DMS53 (cell line): ENCODE measurements at regions not wholly inside any gene's neighbourhood (a gene's known extent, or its start where the extent isn't known, plus 50 kb on each side); places are given as distances from the start of the nearest gene placed in this dataset.
A peak's percentile ranks its signal among the peaks of the same experiment; 100 is the strongest.
"Not testable (repeated sequence)": the region's sequence is repeated elsewhere in the genome, so short reads cannot be mapped to it uniquely, and the experiment has no call there.

Experiments used
- DNase-seq: peaks from one replicate; lab custom pipeline; 2025; lab: John Stamatoyannopoulos, UW

DNA sequence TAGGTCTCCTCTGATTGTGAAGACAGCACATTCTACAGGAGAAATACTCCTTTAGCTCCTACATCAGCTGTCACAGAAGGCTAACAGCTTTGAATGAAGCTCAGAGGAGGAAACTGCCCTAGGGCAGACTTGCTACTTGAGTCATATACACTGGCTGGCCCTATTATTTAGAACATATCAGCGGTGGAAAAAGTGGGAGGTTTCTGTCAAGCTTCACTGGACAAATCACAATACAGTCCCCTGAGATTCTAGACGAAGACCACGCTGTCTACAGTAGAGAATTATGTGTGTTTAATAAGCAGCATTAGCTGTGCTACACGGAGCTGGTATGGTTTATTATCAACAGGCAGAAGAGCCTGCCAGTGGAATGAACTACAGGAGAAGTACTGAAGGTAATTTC is 230.9 kb upstream of the FSIP2 start:
- no peak for DNase-seq

DNA sequence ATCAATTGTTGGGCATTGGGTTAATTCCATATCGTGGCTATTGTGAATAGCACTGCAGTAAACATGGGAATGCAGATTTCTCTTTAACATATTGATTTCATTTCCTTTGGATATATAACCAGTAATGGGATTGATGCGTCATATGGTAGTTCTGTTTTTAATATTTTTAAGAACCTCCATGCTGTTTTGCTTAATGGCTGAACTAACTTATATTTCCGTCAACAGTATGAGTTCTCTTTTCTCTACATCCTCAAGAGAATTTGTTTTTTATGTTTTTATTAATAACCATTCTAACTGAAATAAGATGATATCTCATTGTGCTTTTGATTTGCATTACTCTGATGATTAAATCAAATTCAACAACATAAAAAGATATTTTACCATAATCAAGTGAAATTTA is 228.5 kb upstream of the FSIP2 start:
- no peak for DNase-seq

DNA sequence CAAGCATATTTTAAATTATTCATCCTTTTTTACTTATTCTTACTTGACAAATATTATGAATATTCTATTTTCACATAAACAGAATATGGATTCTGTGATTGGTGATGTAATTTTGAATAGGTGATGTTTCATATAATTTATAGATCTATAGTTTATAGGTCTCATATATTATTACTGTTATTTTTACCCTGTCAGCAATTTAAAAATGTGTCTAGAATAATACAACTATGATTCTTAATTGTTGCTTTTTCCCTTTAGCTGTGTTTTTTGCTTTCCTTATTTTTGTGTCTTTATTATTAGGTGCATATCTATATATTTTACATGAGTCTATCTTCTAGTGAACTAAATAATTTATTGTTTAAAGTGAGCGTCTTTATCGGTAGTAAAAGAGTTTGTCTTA is 226.7 kb upstream of the FSIP2 start:
- DNase-seq: no peak

DNA sequence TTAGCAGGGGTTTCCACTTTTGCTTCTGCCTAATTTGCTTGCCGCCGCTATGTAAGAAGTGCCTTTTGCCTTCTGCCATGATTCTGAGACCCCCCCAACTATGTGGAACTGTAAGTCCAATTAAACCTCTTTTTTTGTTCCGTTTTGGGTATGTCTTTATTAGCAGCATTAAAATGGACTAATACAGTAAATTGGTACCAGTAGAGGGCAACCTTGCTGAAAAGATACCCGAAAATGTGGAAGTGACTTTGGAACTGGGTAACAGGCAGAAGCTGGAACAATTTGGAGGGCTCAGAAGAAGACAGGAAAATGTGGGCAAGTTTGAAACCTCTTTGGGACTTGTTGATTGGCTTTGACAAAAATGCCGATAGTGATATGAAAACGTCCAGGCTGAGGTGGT is 216.1 kb upstream of the FSIP2 start:
- DNase-seq: peak; percentile 53

DNA sequence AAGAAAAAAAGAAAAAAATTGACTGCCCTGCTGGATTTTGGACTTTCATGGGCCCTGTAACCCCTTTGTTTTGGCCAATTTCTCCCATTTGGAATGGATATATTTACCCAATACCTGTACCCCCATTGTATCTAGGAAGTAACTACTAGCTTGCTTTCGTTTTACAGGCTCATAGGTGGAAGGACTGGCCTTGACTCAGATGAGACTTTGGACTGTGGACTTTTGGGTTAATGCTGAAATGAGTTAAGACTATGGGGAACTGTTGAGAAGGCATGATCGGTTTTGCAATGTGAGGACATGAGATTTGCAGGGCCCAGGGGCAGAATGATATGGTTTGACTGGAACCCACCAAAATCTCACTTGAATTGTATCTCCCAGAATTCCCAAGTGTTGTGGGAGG is 214.4 kb upstream of the FSIP2 start:
- not testable (repeated sequence) for DNase-seq

DNA sequence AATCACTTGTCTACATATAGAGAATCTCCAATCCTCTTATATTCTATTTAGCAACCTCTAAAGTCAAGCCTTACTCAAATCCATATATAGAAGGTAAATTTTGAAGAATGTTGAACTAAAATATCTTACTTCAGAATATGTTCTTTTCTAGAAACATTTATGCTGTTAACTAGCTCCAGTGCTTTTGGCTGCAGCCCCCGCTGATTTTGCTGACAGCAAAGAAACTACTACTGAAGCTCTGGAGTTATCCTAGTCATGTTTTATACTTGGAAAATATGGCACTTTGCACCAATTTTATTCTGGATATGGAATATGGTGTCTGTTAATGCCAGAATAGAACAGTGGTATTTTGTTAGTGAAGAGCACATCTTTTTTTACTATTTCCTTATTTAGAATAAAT is 212.4 kb upstream of the FSIP2 start:
- no peak for DNase-seq

DNA sequence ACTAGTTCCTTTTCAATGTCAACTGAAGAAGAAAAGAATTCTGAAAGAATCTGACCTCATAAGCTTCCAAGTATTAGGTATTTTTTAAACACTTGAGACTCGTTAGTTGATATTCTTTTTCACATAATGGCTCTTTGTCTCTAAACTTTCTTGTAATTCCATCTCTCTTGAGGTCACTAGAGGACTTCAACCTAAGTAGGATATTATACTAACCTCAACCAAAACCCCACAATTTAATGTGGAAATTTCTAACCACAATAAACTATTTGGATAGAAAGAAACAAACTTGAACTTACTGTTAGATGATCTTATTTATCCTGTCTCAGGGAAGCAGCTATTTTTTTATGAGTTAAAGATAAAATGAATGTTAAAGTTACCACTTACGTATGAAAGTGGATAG is 206.9 kb upstream of the FSIP2 start:
- no peak for DNase-seq

DNA sequence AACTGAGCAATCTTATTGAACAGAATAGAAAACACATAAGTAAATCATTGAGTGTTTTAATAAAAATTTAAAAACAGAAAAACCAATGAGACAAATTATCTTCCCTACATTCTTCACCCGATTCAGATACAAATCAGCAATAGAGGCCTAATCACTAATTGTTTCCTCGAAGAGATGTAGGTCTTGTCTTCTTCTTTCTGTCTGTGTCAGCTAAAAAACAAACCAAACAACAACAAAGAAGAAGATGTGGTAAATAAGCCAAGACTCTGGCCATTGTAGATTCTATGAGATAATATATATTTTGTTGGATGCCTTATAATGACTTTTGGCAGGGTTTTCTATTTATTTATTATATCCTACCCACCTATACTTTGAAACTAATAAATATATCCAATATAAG is 200.9 kb upstream of the FSIP2 start:
- no peak for DNase-seq

DNA sequence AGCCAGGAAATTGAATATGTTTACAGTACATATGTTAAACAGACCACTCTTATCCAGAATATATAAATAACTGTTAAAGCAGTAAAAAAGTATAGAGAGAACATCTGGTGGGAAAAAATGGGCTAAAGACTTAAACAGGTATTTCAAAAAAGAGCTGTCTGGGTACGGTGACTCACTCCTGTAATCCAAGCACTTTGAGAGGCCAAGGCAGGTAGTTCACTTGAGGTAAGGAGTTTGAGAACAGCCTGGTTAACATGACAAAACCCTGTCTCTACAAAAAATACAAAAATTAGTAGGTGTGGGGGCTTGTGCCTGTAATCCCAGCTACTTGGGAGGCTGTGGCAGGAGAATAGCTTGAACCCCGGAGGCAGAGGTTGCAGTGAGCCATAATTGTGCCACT is 171.4 kb upstream of the FSIP2 start:
- DNase-seq: peak; percentile 55

DNA sequence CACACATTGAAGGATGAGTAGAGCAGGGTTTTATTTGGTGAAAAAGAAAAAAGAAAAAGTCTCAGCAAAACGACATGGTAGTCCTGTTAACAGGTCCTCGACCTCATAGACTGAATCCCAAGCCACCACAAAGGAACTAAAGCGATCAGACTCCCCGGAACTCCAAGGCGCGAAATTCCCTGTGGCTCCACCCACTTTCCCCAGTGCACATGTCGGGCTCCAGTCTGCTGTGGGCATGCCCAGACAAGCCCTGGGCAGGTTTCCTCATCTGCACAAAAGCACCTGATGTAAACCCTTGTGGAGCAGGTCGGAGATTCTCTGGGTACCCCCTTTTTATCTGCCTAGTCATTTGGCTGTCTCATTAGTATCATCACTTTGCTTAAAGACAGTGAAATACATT is 170.7 kb upstream of the FSIP2 start:
- DNase-seq: peak; percentile 35

DNA sequence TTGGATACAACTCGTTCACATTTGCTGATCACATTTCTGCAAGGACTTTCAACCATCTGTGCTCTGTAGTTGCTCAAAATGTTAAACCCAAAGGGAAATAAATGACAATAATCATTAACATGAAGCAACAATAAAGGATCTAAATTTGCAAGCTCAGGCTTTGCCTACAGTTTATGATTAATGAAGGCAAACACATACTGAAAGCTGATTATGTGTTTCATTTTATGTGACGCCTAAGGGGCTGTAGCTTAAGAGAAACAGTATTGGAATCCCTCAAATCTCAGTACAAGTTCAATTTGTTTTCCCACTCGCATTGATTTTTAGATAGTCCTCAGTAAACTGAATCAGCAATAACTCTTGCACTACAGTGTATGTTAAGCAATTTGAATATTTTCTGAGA is 160.3 kb upstream of the FSIP2 start:
- DNase-seq: no peak

DNA sequence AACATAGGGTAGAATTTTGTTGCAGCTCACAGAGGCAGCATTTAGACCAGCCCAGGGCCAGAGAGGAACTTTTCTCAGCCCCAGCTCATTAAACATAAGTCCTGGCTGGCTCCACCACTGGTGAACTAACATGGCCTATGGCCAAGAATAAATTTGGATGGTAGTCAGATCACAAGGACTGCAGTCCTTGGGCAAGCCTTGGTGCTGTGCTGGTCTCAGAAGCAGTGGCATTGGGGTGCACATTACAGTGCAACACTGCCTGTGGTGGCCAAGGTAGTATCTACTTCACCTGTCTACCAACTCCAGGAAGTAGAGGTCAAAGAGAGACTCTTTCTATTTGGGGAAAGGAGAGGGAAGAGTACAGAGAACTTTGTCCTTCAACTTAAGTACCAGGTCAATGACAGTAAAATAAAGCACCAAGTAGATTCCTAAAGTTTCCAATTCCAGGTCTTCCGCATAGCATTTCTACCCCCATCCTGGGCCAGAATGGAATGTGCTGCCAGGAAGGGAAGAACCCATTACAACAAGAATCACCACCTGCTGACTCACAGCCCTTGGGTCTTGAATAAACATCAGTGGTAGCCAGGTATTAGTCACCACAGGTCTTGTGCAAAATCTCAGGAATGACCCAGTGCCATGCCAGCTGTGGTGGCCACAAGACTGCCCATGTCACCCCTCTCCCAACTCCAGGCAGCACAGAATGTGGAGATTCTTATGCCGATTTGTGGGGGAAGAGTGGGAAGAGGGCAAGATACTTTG is 155.4 kb upstream of the FSIP2 start:
- DNase-seq: peak; percentile 98

DNA sequence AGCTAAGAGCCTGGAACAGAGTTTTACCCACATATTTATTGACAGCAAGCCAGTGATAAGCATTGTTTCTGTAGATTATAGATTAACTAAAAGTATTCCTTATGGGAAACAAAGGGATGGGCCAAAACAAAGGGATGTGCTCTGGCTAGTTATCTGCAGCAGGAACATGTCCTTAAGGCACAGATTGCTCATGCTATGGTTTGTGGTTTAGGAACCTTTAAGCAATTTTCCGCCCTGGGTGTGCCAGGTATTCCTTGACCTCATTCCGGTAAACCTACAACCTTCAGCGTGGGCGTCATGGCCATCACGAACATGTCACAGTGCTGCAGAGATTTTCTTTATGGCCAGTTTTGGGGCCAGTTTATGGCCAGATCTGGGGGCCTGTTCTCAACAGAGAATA is 153.4 kb upstream of the FSIP2 start:
- not testable (repeated sequence) for DNase-seq

DNA sequence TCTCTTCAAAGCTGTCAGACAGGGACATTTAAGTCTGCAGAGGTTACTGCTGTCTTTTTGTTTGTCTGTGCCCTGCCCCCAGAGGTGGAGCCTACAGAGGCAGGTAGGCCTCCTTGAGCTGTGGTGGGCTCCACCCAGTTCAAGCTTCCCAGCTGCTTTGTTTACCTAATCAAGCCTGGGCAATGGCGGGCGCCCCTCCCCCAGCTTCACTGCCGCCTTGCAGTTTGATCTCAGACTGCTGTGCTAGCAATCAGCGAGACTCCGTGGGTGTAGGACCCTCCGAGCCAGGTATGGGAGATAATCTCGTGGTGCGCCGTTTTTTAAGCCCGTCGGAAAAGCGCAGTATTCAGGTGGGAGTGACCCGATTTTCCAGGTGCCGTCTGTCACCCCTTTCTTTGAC is 147.3 kb upstream of the FSIP2 start:
- DNase-seq: not testable (repeated sequence)

DNA sequence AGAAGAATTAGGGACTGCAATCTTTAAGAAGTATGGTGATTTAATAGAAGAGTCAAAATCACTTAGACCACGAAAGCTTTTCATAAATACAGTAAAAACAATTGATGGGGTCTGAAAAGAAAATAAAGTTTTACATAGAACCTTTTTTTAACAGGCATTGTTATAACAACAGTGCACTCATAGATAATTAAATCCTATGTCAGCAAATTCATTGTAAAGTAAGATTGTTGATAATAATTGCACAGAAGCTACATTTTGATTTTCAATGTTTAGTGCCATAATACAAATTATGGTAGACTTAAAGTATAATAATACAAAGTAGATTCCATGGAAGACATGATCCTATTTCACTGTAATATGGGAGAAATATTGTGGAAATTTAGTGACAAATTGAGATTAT is 130.7 kb upstream of the FSIP2 start:
- DNase-seq: no peak

DNA sequence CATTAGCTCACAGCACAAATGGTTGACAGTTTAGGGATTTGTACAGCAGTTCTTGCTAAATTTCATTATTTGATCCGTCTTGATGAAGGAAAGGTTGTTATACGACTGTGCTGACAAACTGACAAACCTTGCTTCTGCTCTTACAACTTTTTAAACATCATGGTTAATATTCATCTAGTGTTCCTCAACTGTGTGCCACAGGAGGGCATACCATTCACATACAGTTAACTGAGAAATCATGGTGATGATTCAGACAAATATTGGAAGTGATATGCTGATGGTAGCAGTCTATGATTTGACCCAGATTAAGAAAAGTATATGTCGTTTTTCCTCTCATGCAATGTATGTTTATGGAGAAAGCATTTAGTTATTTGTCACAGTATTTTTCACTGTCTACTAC is 129.8 kb upstream of the FSIP2 start:
- DNase-seq: peak; percentile 74

DNA sequence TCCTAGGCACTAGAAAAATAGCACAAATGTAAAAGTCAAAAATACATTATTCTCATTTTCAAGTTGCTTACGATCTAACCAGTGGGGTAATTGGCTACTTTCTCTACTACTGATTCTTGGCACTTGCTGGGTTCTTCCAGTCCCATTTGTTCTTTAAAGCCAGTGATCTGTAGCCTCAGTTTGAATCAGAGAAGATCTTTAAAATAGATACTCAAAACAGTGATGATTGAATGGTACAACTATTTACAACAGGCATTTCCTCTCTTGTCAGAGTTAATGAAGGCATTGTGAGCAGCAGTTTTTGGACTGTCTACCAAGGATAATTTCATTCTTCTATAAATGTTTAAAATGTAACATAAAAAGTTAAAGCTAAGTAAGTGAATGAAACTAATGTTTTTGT is 128.3 kb upstream of the FSIP2 start:
- DNase-seq: no peak

DNA sequence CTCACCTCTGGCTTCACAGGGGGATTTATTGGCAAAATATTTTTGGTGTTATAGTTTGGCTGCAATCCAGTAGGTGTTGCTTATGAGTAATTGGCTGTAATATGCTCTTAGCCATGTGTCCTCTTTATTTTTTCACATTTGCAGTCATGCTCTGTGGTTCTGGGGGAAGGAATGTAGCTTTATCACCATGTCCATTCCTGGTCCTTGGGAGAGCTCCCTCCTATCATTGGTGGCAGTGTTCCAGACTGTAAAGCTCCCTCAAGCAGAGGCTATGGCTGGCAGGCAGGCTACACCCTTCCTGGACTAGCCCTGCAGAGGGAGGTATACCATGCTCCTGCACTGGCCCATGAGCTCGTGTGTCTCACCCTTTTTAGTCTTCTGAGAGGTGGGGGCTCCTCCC is 120.0 kb upstream of the FSIP2 start:
- DNase-seq: peak; percentile 20

DNA sequence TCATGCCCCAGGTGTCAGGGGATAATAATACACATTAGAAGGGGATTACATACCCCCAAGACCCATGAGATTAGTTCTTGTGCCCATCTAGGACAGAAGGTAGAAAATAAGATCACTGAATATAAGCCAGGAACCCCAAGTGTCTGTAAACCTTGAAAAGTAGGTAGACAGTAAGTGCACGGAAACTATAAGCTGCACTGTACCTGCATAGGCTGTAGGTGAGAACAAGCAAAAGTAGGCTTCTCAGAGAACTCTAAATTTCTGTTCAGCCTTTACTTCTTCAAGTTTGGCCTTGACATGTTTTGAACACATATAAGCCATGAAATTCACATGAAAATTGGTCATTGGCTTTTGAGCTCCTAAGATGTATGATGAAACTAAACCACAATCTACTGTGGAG is 113.0 kb upstream of the FSIP2 start:
- DNase-seq: no peak

DNA sequence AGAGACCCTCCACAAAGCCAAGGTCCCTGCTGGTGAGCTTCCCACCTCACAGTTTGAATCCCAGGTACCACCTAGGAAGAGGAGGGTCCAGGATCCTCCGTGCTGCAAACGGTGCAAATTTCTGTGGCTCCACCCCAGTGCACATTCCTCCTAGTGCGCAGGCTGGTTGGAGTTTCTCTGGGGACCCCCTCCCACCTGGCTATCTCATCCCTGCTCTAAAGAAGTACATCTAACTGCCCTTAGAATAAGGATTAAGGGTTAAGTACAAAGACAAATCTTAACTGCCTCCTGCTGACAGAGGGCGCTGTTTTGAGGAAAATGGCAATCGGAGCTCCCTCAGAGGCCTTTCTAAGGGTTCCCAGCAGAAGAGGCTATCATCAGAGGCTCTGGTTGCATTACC is 109.6 kb upstream of the FSIP2 start:
- DNase-seq: peak; percentile 75

DNA sequence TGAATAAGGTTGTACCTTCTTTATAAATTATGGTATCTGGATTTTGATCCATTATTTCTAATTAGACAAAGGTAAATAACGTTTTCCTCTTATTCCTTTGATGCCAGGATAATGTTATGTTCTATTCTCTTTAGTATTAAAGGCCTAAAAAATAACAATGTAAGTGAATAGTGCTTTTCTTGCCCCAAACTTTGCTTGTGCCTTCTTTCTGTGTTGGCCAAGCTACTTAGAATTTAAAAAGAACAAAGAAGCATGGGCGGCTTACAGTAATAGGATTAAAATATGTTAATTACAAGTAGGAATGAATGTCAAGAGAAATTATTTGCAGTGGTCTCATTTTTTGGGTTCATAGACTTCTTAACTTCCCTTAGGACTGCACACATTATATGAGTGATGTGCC is 105.0 kb upstream of the FSIP2 start:
- DNase-seq: no peak

DNA sequence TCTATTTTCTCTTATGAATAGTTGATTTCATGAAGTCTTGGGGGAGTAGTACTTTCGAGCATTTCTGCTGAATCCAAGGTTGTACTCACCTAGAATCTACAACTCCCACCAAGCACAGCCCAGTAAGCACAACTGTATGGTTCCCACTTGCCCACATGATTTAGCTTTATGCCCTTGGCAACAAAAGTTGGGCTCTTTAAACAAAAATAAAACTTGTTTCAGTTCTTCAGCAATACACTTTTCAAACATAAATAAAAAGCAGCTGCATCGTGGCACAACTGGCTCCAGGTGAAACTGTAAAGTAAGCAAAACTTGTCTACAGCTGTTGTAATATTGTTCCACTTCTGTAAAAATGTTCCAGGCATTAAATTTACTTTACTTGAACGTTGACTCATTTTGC is 99.8 kb upstream of the FSIP2 start:
- DNase-seq: no peak

DNA sequence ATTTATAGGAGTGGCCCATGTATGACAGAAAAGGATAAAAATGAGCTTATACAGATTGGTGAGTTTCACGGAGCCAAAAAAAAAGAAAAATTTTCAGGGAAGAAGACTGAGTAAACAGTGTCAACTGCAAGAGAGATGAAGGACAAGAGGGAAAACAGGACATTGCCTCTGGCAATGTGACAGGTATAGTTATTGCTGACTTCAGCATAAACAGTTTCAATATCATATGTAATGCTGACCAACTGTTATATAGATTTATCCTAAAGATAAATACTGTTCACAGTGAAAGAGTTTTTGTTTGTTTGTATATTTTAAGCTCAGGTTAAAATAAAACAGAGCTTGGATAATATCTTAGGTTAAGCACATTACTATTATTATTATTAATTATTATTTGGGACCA is 98.0 kb upstream of the FSIP2 start:
- no peak for DNase-seq

DNA sequence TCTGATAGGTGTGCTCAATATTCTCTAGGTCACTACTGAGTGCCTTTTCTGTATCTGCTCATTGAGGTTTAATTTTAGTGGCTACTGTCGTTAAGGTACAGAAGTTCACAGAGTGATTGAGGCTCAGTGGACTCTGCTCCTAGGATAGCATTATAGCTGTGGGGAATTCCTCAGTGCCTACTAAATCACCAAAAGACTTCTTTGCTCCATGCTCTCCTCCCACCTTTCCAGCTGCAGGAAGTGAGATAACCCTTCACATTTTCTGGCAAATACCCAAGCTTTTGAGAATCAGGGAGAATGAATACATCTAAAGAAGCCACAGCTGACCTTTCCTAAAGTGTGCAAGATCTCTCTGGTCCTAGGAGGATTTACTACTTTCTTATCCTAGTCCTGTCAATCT is 95.2 kb upstream of the FSIP2 start:
- DNase-seq: peak; percentile 75

DNA sequence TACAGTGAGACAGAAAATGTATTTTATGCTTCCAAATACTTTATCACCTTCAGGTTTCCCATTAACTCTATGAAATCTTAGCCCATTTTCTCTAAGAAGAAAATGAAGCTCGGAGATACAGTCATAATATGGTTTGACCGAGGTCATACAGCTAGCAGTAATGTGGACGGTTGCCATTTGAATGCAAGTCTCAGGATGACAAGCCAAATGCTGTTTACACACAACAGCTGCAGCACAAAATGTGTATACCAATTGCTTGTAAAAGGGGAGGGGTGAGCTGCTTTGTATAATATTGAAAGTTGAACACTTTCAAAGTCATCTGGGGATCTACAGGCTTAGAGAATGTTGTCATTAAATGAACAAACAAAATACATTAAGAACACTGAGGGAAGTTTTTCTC is 93.8 kb upstream of the FSIP2 start:
- DNase-seq: no peak
